Transverse colon (tissue), 4 donors: ENCODE measurements at regions not wholly inside any gene's neighbourhood (a gene's known extent, or its start where the extent isn't known, plus 50 kb on each side); places are given as distances from the start of the nearest gene placed in this dataset.

Experiments used
- CTCF ChIP-seq, 5 experiments: fragments of 200-600 bp in 3 of 5; fragments of 450-650 bp in 2 of 5; sonication (generic) in 3 of 5; IDR thresholded peaks; 1 replicate in 2 of 5; 2 replicates in 3 of 5; pipeline ENCODE4 v1.5.1; 2016 to 2017; ENCODE audit warnings: antibody characterized with exemption in 5 of 5, inconsistent platforms in 3 of 5, mild to moderate bottlenecking in 2 of 5, moderate library complexity in 1 of 5
- EP300 ChIP-seq: sonication (generic); formaldehyde crosslinking; IDR thresholded peaks from one replicate; pipeline ENCODE4 v1.6.1; 2017; ENCODE audit warnings: antibody characterized with exemption, low read depth
- POLR2A ChIP-seq: fragments of 450-650 bp; IDR thresholded peaks from one replicate; pipeline ENCODE4 v1.6.1; 2016; ENCODE audit warnings: antibody characterized with exemption, mild to moderate bottlenecking, moderate library complexity
- POLR2AphosphoS5 ChIP-seq, 3 donors: sonication (generic); formaldehyde crosslinking; IDR thresholded peaks; one replicate each; pipeline ENCODE4 v1.6.1; 2016; ENCODE audit warnings: antibody characterized with exemption in 3 of 3

DNA sequence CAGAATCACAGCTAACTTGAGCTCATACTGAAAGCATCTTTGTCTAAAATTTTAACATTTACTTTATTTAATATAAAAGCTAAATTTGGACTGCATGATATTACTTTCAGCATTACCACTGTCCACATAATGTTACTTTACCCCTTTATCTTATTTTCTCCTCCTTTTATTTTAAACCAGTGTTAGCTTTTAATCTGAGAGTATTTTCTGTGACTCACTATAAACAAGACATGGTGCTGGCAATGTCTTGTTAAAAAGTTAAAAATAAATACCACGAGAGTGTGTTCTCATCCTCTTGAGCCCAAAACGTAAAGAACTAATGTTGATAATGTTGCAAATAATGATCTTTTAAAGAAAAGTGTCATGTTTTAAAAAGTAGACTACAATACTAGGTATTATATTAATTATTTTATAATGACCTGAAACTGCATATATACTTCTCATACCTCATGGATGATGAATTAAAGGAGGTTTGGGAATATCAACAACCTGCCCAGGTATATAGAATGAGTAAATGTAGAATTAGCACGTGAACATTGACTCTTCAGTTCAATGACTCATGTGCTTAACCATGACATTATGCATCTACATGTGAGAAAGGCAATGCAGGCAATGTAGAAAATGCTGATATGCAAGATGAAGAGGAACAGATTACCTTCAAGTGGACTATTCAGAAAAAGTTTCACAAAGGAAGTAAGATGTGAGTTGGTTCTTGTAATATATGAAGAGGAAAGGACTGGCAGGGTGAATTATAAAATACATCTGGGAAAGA, 454.1 kb upstream of the ADGRL3 start:
- TF ChIP-seq CTCF (IDR thresholded peaks at IDR 0.05) (no peak), EP300 (no peak), POLR2A (no peak), POLR2AphosphoS5 (IDR thresholded peaks at IDR 0.05) (no peak)
